ENCODE measurements at regions not wholly inside any gene's neighbourhood (a gene's known extent, or its start where the extent isn't known, plus 50 kb on each side); places are given as distances from the start of the nearest gene placed in this dataset.

GRCh38 chr3:8224941-8225340, 276.7 kb upstream of the LMCD1 start:
- Histone ChIP-seq H3K4me3 (ENCODE audit: low read depth, low read length) (no peak overlapping the region), H3K27ac (no peak overlapping the region), H3K27me3 (replicated peaks) (no peaks in the 10 kb centered on the region), H3K36me3 (replicated peaks) (no peaks in the 10 kb centered on the region)
- no peak for TF ChIP-seq CTCF (IDR thresholded peaks at IDR 0.05; ENCODE audit: low read depth, low read length, missing control alignments)
- in situ Hi-C loops (cut with HindIII; ENCODE audit: low pct_ligation_motif_present, low sequenced_read_pairs), result no loop called here
- no peak for DNase-seq

DNA sequence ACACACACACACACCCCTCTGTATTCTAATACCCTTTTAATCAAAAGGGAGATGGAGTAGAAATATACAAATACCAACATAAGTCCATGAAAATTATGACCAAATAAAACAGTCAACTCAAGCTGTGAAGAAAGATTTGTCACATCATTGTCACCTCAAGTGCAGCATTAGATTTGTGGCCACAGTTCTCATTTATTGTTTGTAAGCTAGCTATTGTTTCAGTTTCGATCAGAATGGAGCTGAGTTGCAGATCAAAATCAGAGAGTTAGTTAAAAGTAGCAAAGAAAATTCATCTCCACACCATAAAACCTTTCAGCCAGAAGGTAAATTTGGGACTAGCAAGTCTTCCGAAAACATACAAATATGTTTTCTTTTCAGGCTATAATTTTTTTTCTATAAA, 267.7 kb upstream of the LMCD1 start:
- no peak for TF ChIP-seq CTCF (IDR thresholded peaks at IDR 0.05; ENCODE audit: low read depth, low read length, missing control alignments)
- DNase-seq, result no peak
- in situ Hi-C loops (cut with HindIII; ENCODE audit: low pct_ligation_motif_present, low sequenced_read_pairs), result no loop called here
- H3K27ac ChIP-seq, result no peak overlapping the region
- H3K4me3 ChIP-seq (ENCODE audit: low read depth, low read length), result no peak overlapping the region
- no peaks in the 10 kb centered on the region for H3K36me3 ChIP-seq (replicated peaks)
- no peaks in the 10 kb centered on the region for H3K27me3 ChIP-seq (replicated peaks)

- no peak for TF ChIP-seq CTCF (IDR thresholded peaks at IDR 0.05; ENCODE audit: low read depth, low read length, missing control alignments)
- Histone ChIP-seq H3K4me3 (ENCODE audit: low read depth, low read length) (no peak overlapping the region), H3K27me3 (replicated peaks) (no peaks in the 10 kb centered on the region), H3K27ac (no peak overlapping the region), H3K36me3 (replicated peaks) (no peaks in the 10 kb centered on the region)
- DNase-seq, result no peak
- in situ Hi-C loops (cut with HindIII; ENCODE audit: low pct_ligation_motif_present, low sequenced_read_pairs), result no loop called here
Measured at GRCh38 chr3:8236264-8236663, 265.4 kb upstream of the LMCD1 start.

DNA sequence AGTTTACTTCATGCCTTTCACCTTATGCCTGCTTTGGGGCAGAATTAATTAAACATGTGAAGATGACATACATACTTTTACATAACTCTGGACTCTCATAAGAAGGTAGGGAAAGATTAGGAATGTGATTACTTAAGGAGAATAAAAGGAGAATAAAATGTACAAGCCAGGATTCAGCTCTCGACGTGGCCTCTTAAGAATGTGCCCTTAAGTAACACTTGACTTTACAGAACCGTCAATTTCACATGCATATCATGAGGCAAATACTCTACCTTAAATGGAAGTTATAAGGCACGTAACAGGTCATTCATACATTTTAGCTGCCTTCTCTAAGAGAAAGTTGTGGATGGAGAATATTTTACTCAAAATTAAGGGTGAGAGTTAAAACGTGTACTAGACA, 263.7 kb upstream of the LMCD1 start:
- in situ Hi-C loops (cut with HindIII; ENCODE audit: low pct_ligation_motif_present, low sequenced_read_pairs), result no loop called here
- DNase-seq, result no peak
- no peaks in the 10 kb centered on the region for H3K27me3 ChIP-seq (replicated peaks)
- no peaks in the 10 kb centered on the region for H3K36me3 ChIP-seq (replicated peaks)
- no peak overlapping the region for H3K4me3 ChIP-seq (ENCODE audit: low read depth, low read length)
- no peak for TF ChIP-seq CTCF (IDR thresholded peaks at IDR 0.05; ENCODE audit: low read depth, low read length, missing control alignments)
- no peak overlapping the region for H3K27ac ChIP-seq

DNA sequence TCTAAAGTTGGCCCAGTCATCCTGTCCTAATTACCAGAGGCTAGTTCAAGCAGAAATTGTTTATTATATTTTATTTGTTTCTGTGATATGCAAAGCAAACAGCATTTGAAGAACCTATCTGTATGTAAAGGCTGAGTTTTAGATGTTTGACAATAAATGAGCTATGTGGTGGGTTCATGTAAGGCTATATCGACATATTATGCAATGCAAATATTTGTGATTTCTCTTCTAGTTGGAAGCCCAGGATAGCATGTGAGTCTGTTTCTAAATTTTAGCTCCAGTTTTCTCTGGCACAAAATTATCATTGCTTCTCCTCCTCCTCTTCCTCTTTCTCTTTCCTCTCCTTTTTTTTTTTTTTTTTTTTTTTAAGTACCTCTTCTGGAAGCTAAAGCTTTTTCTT, 263.2 kb upstream of the LMCD1 start:
- TF ChIP-seq CTCF (IDR thresholded peaks at IDR 0.05; ENCODE audit: low read depth, low read length, missing control alignments), result no peak

DNA sequence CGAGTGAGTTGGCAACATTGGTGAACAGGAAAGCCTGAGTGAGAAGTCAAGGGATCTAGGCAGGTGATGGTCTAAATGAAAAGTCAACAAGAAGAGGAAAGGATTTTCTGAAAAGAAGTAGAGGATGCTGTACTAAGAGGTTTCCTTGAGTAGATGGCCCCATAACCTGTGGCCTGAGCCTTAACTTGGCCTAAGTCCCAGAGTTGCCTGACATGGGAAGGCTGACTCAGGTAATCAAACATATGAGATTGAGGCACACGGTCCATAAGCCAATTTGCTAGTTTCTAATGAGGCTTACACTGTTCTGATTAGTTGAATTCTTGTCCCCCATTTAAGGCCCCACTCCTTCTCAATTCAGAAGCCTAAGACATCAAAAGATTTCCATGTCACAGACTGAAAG, 262.5 kb upstream of the LMCD1 start:
- Histone ChIP-seq H3K36me3 (replicated peaks) (no peaks in the 10 kb centered on the region), H3K27ac (no peak overlapping the region), H3K27me3 (replicated peaks) (no peaks in the 10 kb centered on the region), H3K4me3 (ENCODE audit: low read depth, low read length) (no peak overlapping the region)
- TF ChIP-seq CTCF (IDR thresholded peaks at IDR 0.05; ENCODE audit: low read depth, low read length, missing control alignments), result no peak
- DNase-seq, result no peak
- in situ Hi-C loops (cut with HindIII; ENCODE audit: low pct_ligation_motif_present, low sequenced_read_pairs), result no loop called here

More for the DNA sequence above, 263.2 kb upstream of the LMCD1 start:
- H3K36me3 ChIP-seq (replicated peaks), result no peaks in the 10 kb centered on the region
- no peaks in the 10 kb centered on the region for H3K27me3 ChIP-seq (replicated peaks)
- no peak overlapping the region for H3K4me3 ChIP-seq (ENCODE audit: low read depth, low read length)
- no peak for DNase-seq
- in situ Hi-C loops (cut with HindIII; ENCODE audit: low pct_ligation_motif_present, low sequenced_read_pairs), result no loop called here
- no peak overlapping the region for H3K27ac ChIP-seq

All from brain microvascular endothelial cell (primary cell).